Endothelial cell of umbilical vein (primary cell): ENCODE measurements at regions not wholly inside any gene's neighbourhood (a gene's known extent, or its start where the extent isn't known, plus 50 kb on each side); places are given as distances from the start of the nearest gene placed in this dataset.

Experiments used
- EZH2 ChIP-seq: IDR thresholded peaks from 2 replicates; pipeline ENCODE4 v1.6.1; 2012; ENCODE audit warnings: borderline replicate concordance, low read depth, mild to moderate bottlenecking, moderate library complexity, low read length, inconsistent platforms; ENCODE audit not compliant: severe bottlenecking
- JUN ChIP-seq: IDR thresholded peaks from 2 replicates; pipeline ENCODE4 v1.6.1; 2011; ENCODE audit warnings: borderline replicate concordance, low read depth; ENCODE audit not compliant: insufficient read length, insufficient read depth
- MYC ChIP-seq: IDR thresholded peaks from one replicate; pipeline ENCODE4 v1.6.1; 2011; ENCODE audit warnings: mild to moderate bottlenecking, low read depth, low read length
- POLR2A ChIP-seq: IDR thresholded peaks from 2 replicates; pipeline ENCODE4 v1.6.1; 2012; ENCODE audit warnings: low read depth, mild to moderate bottlenecking, control low read depth, low read length
- TF ChIP-seq, protein P1 (sequence below), 2 donors: IDR thresholded peaks; 1 replicate in 1 of 2; 2 replicates in 1 of 2; pipeline ENCODE4 v1.5.1; 2011; ENCODE audit warnings: low read length in 2 of 2, mild to moderate bottlenecking in 2 of 2, moderate library complexity in 2 of 2, control low read depth in 1 of 2, inconsistent platforms in 1 of 2, low read depth in 1 of 2; ENCODE audit not compliant: insufficient read depth in 1 of 2; ENCODE audit errors: extremely low read depth in 1 of 2

DNA sequence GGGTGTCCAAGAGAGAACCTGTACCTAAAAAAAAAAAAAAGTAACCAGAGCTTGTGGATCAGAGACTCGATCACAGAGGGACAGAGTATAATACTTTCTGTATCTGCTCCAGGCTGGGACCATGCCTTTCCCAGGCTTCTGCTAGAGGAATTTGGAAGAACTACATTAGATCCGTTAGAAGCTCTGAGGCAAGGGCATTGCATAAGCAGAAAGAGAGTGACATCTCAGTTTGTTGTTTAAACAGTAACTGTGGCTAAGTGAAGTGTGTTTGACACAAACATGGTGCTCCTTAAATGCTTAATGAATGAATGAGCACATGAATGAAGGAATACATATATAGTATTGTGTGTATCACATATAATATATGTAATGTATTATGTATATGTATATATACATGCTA is 131.2 kb downstream of the HS3ST3B1 start:
- TF ChIP-seq, protein P1, sequence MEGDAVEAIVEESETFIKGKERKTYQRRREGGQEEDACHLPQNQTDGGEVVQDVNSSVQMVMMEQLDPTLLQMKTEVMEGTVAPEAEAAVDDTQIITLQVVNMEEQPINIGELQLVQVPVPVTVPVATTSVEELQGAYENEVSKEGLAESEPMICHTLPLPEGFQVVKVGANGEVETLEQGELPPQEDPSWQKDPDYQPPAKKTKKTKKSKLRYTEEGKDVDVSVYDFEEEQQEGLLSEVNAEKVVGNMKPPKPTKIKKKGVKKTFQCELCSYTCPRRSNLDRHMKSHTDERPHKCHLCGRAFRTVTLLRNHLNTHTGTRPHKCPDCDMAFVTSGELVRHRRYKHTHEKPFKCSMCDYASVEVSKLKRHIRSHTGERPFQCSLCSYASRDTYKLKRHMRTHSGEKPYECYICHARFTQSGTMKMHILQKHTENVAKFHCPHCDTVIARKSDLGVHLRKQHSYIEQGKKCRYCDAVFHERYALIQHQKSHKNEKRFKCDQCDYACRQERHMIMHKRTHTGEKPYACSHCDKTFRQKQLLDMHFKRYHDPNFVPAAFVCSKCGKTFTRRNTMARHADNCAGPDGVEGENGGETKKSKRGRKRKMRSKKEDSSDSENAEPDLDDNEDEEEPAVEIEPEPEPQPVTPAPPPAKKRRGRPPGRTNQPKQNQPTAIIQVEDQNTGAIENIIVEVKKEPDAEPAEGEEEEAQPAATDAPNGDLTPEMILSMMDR (IDR thresholded peaks at IDR 0.05; ENCODE audit: extremely low read depth in 1 of 2, insufficient read depth in 1 of 2, low read depth in 1 of 2, low read length in 2 of 2), result no peak
- TF ChIP-seq POLR2A, result no peak
- no peak for TF ChIP-seq EZH2
- no peak for TF ChIP-seq JUN
- TF ChIP-seq MYC, result no peak
